Activated naive CD4-positive, alpha-beta T cell treated with Interleukin-2 at 50 U/mL for 16 hours (primary cell): ENCODE measurements at regions not wholly inside any gene's neighbourhood (a gene's known extent, or its start where the extent isn't known, plus 50 kb on each side); places are given as distances from the start of the nearest gene placed in this dataset.
"Not testable (repeated sequence)": the region's sequence is repeated elsewhere in the genome, so short reads cannot be mapped to it uniquely, and the experiment has no call there.

Source experiments
- DNase-seq: peaks from one replicate; pipeline ENCODE4 v3.0.0-alpha.2; 2020

DNA sequence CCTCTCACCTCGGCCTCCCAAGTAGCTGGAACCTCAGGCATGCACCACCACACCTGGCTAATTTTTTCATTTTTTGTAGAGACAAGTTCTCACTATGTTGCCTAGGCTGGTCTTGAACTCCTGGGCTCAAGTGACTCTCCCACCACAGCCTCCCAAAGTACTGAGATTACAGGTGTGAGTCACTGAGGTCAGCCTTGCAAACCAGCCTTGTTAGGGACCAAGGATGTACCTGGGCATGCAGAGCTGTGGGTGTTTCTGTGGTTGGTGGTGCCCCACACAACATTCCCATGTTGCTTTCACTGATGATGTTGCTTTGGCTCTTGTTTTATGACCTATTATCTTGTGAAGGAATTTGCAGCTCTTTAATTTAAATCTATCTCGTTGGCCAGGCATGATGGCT is 54.8 kb downstream of the OTUD1 start:
- no peak for DNase-seq

DNA sequence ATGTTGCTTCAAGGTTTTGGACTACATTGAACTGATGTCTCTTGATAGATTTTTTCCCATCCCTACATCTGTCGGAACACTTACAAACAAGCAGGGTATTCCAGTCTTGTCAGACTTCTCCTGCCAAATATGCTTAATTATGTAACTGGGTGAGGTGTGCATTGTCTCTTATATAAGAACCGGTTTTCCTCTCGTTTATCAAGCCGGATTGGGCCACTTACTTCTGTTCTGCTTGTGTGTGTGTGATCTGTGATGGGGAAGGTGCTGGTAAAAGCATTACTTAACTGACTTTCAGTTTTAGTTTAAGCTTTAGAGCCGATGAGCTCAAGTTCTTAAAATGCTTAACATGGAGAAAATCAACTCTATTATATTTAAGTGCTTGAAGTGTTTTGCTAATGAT is 57.9 kb downstream of the OTUD1 start:
- DNase-seq, result no peak

DNA sequence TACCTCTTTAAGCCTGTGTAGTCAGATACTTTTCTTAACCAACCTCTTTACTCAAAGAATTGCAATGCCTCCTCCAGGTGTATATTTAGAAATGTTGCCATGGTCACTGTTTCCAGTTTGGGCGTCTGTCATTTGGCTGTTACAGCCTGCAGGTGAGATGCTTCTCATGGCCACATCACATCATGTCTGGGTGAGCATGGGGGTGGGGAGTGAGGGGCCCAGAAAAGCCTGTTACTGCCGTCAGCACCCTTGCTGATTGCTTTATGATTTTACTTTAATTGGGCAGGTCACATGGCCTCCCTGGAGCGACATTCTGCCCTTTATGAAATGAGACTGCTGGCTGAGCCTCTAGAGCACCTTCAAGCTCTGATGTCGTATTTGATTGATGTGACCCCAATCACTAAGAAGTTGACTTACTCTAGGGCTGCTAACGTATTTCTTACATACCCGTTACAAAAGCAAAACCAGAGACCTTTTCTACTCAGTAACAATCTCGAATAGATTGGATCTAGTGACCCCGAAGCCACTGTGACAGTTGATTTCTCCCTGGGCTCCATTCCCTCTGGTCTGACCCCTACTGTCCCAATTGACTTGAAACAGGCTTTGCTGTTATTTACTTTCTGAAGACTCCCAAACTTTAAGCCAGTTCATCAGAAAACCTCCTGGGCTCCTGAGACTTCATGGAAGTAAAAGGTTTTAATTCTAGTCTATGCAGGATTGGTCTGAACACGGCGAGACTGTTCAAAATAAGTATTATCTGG is 60.7 kb downstream of the OTUD1 start:
- no peak for DNase-seq

DNA sequence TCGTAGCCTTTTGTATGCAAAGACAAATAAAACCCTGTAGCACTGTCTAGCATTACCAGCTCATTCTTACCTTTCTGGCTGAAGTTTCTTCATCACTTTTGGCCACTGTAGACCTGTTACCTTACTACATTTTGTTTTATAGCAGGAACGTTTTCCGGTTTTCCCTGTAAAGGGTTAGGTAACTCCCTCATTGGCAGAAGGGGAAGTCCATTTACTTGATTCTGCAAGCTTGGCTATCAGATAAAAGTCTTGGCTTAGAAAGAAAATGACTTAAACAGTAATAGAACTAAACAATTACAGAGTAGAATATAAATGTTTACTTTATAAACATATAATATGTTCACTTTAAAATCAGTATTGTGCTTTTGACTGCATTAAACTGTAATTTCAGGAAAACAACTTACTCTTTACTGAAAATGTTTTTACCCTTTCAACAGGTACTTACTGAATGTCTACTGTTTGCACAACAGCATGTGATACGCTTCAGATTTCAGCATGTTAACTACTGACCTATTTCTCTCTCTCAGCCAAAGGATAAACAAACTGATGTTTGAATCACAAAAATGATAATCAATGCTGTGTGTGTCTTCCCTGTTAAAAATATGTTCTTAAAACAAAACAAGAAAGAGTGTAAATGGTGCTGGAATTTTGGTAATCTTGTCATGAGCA is 67.1 kb downstream of the OTUD1 start:
- no peak for DNase-seq

DNA sequence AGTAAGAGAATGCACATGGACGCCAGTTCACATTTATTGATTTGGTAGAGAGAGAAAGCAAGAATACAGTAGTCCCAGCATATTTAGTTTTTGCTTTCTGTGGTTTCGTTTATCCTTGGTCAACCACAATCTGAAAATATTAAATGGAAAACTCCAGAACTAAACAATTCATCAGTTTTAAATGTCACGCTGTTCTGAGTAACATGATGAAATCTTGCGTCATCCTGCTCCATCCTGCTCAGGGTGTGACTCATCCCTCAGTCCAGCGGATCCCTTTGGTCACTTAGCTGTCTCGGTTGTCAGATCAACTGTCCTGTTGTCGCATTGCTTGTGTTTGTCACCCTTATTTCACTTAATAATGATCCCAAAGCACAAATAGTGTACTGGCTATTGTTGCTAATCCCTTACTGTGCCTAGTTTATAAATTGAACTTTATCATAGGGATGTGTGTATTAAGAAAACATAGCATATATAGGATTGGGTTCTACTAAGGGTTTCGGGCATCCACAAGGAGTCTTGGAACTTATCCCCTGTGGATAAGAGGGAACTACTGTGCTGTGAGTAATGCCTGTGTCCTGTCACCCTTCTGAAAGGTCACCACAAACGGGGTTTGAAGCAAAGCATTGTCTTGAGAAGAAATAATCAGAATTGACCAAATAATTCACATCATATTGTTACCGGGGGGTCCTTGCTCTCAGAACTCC is 73.6 kb downstream of the OTUD1 start:
- no peak for DNase-seq

DNA sequence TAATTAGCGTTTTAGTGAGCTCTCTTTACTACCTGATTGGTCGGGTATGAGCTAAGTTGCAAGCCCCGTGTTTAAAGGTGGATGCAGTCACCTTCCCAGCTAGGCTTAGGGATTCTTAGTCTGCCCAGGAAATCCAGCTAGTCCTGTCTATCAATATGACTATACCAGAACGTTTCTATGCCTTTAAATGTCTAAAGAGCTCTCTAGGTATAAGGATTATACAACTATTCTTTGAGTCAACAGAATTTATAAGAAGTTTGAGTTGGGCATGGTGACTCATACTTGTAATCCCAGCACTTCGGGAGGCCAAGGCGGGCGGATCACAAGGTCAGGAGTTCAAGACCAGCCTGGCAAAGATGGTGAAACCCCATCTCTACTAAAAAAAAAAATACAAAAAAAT is 74.7 kb downstream of the OTUD1 start:
- not testable (repeated sequence) for DNase-seq

DNA sequence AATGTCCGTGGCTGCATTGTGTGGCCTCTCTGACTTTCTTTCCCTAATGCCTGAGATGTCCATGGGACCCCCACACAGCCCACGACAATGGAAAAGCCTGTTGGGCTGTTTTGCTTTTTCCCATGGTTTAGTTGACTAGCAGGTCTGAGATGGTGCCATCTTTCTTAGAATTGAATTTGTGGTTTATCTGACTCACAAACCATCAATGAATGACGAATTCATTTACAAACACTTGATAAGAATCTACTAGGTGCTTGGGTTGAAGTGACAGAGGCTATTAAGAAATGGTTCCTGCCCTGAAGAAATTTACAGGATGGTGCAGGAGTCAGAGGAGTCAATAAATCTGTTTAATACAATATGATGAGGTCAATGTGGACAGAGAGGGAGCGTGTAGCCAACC is 75.4 kb downstream of the OTUD1 start:
- no peak for DNase-seq

DNA sequence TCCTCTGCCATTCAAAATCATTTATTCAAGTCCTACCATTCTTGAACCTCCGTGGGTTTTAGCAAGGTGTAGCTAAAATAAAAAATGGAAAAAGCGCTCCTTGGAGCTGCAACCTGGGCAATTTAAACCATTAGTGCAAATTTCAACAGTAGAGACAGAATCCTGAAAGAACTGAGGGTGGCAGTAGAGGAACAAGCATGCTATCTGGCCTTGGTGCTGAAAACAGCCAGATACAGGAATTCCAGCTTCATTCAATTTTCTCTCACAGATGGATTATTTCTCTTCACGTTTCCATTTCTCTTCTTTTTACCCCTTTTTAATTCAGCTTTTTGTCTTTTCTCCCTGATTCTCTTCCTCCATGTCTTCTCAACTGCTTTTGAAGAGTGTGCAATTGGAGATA is 77.7 kb downstream of the OTUD1 start:
- no peak for DNase-seq

DNA sequence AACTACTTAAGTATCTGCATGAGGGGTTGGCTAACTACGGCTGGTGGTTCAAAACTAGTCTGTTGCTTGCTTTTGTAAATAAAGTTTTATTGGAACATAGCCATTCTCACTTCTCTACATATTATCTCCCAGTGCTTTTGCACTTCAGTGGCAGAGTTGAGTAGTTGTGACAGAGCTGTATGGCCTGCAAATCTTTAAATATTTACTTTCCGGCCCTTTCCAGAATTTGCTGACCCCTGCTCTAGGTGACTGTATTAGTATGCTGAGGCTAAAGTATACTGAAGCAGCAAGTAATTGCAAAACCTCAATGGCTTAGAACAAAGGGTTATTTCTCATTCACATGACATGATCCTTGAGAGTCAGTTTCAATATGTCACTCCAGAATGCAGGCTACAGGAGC is 78.3 kb downstream of the OTUD1 start:
- DNase-seq, result no peak

DNA sequence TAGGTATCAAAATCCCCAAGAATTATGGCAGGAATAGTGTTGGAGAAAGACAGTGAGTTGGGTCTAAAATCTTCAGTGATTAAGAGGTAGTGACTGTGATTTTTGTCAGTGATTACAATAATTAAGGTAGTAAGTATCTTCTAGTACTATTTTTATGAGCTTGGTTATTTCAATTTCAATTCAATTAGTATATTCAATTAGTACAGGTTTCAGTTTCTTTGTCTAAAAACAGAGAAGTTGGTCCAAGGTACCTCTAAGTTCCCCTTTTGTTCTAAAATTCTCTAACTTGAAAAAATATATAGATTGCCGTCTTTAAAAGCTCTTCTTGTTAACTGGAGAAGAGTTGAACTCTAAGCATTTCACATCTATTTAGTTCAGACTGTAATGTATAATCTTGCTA is 82.9 kb downstream of the OTUD1 start:
- no peak for DNase-seq

DNA sequence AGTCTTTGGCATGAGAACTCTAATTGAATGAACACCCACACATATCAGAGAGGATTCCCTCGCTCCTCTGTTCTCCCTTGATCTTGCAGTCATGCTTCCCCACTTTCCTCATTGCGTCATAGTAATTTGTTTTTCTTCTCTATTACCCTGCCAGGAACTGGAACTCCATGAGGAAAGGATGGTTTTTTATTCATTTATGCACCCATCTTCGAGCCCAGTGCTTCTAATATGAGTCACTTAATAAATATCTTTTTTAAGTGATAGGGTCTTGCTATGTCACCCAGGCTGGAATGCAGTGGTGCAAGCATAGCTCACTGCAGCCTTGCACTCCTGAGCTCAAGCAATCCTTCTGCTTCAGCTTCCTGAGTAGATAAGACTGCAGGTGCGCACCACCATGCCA is 83.5 kb downstream of the OTUD1 start:
- no peak for DNase-seq

DNA sequence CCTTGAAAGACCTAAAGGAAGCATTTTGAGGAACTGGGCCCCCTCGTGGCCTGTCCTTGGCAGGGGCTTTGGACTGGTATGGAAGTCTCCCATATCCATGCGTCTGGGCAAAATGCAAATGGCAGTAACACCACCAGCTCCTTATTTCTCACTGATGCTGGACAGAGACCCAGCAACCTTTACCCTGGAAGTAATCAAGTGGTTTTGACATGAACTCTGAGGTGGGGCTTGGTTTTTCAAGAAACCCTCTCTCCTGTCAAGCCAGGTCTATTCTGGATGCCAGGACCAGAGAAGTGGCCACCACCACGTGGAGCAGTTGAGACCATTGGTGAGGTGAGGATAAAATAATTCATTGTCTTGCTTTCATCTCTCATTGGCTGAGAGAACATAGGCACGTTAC is 84.4 kb downstream of the OTUD1 start:
- DNase-seq, result no peak

DNA sequence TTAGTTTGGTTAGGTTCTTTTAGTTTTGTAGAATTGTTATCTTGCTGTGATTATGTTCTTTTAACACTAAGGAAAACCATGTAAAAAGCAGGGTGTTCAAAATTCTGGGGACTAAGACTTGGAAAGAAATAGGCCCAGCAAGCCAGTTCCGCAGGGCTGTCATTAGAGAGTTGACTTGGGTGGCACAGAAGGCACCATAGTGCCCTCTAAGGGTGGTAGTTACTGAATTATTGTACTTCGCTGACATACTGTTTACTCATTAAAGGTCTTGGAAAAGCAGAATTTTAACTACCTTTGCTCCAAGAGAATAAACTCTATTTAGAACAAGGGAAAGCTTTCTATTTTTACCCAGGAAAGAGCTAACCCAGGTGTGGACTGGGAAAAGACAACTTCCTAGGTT is 86.5 kb downstream of the OTUD1 start:
- peak; percentile 6 for DNase-seq

DNA sequence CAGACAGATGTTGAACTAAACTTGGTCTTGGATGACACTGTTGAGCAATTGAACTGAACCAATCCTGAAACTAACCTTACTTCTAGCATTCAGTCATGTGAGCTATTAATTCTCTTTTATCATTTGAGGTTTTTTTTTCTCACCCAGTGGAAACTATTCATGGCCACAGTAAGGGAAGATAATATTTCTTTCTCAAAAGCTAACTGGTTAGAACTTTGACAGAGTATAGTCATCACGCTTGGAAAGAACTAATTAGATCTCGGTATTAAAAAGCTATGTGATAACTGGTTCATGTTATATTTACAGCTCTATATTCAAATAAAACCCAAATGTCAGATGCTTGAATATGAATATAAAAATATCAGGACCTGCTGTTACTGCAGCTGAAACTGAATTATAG is 89.5 kb downstream of the OTUD1 start:
- no peak for DNase-seq

DNA sequence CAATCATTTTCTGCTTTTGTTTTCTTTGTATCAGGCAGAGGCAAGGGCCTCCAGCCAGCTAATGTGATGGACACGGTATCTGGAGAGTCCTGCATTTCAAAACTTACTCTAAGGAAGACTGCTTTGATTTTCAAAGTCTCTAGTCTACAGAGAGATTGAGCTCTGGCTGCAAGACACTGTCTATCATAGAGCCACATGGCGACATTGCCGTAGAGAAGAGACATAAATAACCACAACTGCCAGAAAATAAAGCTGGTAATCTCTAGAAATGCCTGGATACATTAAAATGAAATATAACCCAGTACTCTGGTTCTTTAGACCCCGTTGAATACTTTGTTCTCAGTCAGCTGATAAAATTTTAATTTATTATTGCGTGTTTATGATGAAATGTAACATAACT is 90.8 kb downstream of the OTUD1 start:
- DNase-seq, result no peak

DNA sequence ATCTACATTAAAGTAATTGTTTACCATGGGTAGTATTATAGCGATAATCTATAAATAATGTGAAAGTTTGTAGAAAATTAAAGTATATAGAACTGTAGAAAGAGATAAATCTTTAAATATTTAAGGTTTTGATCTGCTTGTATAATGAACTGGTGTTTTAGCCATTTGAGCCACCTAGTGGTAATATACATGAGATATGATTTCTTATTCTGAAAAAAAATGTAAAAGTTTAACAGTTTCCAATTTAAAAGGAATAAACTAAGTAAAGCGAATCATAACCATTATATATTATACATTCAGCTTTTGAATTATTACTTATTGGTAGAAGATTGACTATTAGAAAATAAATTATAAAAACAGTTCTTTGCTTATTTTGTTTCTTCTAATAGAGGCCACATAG is 91.2 kb downstream of the OTUD1 start:
- DNase-seq, result no peak

DNA sequence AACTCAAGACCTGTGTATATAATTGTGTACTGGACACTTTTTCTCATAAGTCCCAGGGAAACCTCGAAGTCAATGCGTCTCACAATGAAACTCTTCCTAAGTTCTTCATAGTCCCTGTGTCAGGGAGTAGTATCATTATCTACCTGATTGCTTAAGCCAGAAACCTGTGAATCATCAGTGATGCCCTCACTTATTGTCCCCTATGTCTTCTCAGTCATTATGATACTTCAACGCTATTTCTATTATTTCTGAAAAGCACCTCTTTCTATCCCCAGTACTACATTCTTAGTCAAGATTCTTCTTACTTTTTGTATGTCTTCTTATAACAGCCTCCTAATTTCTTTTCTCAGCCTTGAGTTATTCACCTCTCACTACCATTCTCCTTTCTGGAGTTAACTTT is 94.3 kb downstream of the OTUD1 start:
- DNase-seq, result no peak

DNA sequence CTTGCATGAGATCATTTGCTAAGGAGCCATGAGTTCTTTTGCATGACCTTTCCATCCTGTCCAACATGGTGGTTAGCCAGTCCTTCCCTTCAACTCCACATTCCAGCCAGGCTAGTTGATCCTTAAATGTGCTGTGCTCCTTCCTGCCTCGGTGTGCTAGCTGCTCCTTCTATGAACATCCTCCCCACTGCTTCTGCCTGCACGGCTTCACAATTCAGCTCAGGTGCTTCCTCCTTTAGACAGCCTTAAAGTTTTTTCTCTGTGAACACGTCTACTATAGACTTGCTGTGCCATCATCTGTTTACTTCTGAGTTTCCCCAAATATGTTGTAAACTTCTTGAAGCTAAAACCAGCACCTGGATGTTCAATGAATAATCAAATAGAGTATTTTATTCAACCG is 95.5 kb downstream of the OTUD1 start:
- DNase-seq, result no peak

DNA sequence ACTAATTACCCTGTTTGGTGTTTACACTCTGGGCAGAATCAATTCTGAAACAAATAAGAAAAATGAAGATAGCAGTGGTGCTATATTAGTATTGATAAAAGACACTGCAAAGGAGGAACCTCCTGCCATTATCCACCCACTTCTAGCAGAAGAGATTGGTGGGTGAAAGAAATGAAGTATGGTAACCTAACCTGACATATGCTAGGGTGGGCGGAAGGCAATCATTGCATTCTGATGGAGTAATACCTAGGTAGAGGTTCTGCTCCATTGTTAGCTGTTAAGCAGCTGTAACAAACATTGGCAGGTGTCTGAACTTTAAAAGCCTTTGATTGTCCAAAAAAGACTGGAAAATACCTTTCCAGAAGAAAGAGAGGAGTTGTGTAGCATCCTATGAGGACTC is 95.9 kb downstream of the OTUD1 start:
- no peak for DNase-seq

DNA sequence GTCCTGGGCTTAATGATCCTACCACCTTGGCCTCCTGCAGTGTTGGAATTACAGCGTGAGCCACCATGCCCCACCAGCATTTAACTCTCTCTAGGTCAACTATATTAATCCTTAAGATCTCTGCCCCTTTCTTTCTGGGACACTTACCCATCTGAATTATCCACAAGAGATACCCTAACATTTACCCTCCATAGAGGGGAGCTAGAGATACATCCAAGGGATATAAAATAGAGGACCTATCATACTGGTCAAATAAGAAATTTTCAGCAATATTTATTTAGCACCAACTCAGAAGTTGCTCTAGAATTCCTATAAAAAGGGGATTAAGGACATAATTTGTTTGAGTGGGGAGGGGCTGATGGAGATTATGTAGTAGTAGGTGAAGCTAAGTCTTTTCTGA is 96.5 kb downstream of the OTUD1 start:
- no peak for DNase-seq

DNA sequence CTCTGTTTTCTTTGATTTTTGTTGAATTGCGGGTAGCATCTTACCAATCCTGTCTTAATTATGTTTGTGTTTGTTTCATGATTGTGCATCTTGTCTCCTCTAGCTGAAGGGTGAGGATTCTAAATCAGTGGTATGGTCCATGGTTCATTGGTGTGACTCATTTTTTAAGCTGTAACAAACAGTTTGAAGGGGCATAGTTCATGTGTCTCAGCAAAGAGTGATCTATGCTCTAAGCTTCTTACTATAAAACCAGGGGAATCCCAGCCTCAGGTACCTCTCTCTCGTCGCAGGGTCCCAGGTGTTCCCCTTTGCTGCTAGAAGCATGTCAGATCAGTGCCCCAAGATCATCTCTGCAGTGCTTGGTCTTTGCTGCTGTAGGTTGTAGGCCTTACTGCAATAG is 100.1 kb downstream of the OTUD1 start:
- no peak for DNase-seq

DNA sequence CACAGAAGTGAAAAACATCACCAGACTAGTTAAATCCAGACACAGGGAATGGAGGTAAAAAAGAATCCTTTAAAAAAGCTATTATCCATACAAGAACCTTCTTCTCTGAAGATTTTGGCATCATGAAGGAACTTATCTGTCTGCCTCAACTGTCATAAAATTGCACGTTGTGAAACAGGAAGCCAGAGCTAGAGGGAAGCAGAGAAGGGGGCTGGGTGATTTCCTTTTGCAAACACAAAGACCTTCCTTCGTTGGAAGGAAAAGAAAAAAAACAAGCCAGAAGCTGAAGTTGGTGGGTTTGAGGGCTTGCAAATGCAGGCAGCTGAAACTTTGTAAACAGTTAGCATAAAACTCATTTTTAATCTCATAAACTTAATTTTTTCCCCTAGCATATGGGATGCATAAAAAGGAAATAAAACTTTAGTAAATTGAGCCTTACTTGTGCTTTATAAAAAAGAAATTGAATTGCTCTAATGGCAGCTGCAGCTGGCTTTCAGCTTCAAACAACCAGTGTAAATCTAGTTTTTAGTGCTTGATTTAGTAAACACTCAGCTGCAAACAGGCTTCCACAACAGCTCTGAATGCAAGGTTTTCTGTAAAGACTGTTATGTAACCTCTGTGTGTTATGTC is 101.6 kb downstream of the OTUD1 start:
- no peak for DNase-seq

DNA sequence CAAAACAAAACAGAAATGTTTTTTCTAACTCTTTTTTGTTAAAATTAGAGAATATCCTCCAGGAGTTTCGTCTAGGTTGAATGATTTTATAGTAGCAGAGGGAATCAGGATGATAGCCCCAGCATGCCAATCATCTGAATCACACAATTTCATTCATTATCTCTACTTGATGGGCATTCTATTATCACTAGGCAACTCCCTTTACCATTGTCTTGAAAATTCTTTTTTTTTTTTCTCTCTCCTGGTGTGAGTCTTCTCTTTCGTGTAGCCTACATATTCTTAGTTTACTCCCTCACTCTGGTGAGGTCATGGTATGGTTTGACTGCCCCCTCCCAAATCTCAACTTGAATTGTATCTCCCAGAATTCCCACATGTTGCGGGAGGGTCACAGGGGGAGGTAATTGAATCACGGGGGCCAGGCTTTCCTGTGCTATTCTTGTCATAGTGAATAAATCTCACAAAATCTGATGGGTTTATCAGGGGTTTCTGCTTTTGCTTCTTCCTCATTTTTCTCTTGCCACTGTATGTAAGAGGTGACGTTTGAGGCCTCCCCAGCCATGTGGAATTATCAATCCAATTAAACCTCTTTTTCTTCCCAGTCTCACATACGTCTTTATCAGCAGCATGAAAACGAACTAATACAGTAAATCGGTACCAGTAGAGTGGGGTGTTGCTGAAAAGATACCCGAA is 105.0 kb downstream of the OTUD1 start:
- DNase-seq, result no peak
